Colon (tissue), 2 donors: ENCODE measurements at regions not wholly inside any gene's neighbourhood (a gene's known extent, or its start where the extent isn't known, plus 50 kb on each side); places are given as distances from the start of the nearest gene placed in this dataset.
"Not testable (repeated sequence)": the region's sequence is repeated elsewhere in the genome, so short reads cannot be mapped to it uniquely, and the experiment has no call there.

Source experiments
- FAIRE-seq: peaks from 2 replicates; lab custom pipeline; 2012; peaks lifted over from hg19 to GRCh38; lab: Jason Lieb, UNC
- donor health status: control.
- donor health status: control.

DNA sequence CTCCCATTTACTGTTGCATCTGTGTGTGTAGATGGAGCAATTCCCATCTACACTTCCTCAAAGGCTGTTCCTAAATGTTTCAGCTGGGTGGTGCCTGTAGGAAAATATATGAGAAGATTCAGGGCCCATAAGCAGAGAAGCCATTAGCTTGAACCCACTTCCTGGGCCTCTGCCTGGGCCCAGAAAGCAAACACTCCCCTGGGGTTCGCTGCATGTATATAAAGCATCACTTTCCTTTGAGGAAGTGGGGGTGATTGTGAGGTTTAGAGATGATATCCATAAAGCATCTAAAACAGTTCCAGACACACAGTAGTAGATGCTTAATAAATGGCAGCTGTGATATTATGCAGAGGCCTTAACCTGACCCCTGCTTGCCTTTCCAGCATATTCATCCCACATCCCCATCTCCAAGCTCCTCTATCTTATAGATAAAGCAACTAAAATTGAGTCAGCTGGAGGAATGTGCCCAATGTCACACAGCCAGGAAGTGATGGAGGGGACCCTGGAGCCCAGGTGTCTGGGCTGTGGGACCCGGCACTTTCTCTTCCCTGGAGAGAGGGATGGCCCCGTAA lies 280.0 kb upstream of the CRY1 start:
- no peak for FAIRE-seq

GRCh38 chr12:107374161-107374840 lies 281.0 kb upstream of the CRY1 start:
- no peak for FAIRE-seq

GRCh38 chr12:107375231-107375630 lies 281.9 kb upstream of the CRY1 start:
- FAIRE-seq = no peak

GRCh38 chr12:107377596-107378385 lies 284.4 kb upstream of the CRY1 start:
- no peak for FAIRE-seq

GRCh38 chr12:107378609-107379008 lies 285.3 kb upstream of the CRY1 start:
- no peak for FAIRE-seq

GRCh38 chr12:107379142-107379851 lies 285.9 kb upstream of the CRY1 start:
- FAIRE-seq = not testable (repeated sequence)

DNA sequence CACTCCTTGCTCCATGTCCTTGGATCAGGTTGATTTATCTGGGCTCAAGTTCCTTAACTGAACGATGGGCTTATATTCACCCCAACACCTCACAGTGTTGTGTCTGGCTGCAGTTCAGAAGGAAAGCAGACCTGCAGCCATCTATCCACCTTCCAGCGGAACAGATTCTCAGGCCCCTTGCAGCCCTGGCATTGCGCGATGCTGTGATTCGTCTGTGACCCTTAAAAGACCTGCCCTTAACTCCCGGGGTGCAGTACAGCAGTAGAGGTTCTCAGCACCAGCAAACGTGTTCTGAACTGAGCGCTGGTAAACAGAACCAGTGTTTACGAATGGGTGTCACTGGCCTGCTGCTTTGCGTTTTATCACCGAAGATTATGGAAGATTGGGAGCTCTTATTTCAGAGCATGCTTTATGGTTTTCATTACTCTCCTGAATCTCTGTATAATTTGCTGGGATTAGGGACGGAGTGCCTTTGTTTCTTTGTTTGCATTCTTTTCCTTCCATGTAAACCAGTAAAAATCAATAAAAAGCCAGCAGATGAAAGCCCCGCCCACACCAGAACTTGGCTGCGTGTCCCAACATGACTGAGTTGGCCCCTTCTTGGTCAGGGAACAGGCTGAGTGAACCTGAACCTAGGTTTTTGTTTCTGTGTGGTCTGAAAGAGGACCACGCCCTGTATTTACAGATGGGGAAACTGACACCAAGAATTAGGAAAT lies 286.7 kb upstream of the CRY1 start:
- FAIRE-seq = no peak

- FAIRE-seq = no peak
Measured at GRCh38 chr12:107384645-107385044, 291.3 kb upstream of the CRY1 start.

GRCh38 chr12:107385509-107385908 lies 292.2 kb upstream of the CRY1 start:
- no peak for FAIRE-seq

- FAIRE-seq = no peak
Measured at GRCh38 chr12:107386569-107386968, 293.2 kb upstream of the CRY1 start.

DNA sequence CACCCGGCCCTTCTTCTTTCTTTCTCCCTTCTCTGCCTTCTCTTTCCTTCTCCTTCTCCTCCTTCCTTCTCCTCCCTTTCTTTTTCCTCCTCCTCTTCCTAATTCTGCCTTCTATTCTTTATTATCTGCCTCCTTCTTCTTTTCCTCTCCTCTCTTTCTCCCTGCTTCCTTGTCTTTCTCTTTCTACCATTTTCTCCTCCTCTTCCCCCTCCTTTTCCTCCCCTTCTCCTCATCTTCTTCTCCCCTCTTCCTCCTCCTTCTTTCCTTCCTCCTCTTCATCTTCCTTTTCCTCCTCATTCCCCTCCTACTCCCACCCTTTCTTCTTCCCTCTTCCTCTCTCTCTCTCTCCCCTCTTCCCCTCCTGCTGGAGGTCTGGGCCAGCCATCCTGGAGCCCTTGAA lies 294.9 kb upstream of the CRY1 start:
- FAIRE-seq = no peak

GRCh38 chr12:107390414-107390813 lies 295.2 kb upstream of the PWP1 start:
- FAIRE-seq = no peak

GRCh38 chr12:107393043-107393717 lies 292.4 kb upstream of the PWP1 start:
- FAIRE-seq = no peak

GRCh38 chr12:107394693-107395092 lies 290.9 kb upstream of the PWP1 start:
- FAIRE-seq = no peak

DNA sequence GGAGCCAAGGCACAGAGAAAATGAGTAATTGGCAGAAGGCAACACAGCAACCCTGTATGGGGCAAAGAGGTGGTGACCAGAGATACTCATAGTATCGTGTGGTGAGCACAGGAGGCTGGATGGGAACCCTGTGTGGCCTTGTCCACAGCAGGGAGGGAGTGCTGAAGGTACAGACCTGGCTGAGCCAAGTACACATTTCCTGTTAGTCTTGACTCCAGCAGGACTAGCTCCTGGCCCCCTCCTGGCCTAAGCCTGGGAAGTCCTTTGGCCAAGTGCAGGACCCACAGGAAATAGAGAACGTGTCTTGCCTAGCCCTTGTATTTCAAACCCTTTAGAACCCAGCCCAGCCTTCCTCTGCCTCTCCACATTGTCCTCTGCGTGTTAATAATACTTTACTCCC lies 289.8 kb upstream of the PWP1 start:
- FAIRE-seq = no peak

GRCh38 chr12:107396991-107397390 lies 288.6 kb upstream of the PWP1 start:
- FAIRE-seq = no peak

GRCh38 chr12:107397890-107398500 lies 287.6 kb upstream of the PWP1 start:
- FAIRE-seq = no peak

GRCh38 chr12:107399046-107399445 lies 286.6 kb upstream of the PWP1 start:
- no peak for FAIRE-seq

GRCh38 chr12:107400686-107401447 lies 284.7 kb upstream of the PWP1 start:
- FAIRE-seq = no peak
